ENCODE measurements at regions not wholly inside any gene's neighbourhood (a gene's known extent, or its start where the extent isn't known, plus 50 kb on each side); places are given as distances from the start of the nearest gene placed in this dataset.

- H3K4me2 ChIP-seq (ENCODE audit: insufficient read depth, low read length), result no peak overlapping the region
- no peaks in the 10 kb centered on the region for H3K36me3 ChIP-seq (ENCODE audit: insufficient read depth, low read length)
- H3K79me2 ChIP-seq (ENCODE audit: insufficient read depth, low read length), result no peaks in the 10 kb centered on the region
- no peak overlapping the region for H3K4me3 ChIP-seq (ENCODE audit: low read depth in 1 of 2, low read length in 2 of 2)
- TF ChIP-seq, protein P1, sequence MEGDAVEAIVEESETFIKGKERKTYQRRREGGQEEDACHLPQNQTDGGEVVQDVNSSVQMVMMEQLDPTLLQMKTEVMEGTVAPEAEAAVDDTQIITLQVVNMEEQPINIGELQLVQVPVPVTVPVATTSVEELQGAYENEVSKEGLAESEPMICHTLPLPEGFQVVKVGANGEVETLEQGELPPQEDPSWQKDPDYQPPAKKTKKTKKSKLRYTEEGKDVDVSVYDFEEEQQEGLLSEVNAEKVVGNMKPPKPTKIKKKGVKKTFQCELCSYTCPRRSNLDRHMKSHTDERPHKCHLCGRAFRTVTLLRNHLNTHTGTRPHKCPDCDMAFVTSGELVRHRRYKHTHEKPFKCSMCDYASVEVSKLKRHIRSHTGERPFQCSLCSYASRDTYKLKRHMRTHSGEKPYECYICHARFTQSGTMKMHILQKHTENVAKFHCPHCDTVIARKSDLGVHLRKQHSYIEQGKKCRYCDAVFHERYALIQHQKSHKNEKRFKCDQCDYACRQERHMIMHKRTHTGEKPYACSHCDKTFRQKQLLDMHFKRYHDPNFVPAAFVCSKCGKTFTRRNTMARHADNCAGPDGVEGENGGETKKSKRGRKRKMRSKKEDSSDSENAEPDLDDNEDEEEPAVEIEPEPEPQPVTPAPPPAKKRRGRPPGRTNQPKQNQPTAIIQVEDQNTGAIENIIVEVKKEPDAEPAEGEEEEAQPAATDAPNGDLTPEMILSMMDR (IDR thresholded peaks at IDR 0.05; ENCODE audit: borderline replicate concordance, extremely low read depth, low read length, poor library complexity, severe bottlenecking), result no peak
- no peak for TF ChIP-seq EZH2 (IDR thresholded peaks at IDR 0.05; ENCODE audit: borderline replicate concordance, low read depth, low read length, severe bottlenecking)
- DNase-seq (no peak), ATAC-seq (ENCODE audit: insufficient read depth, low read depth) (no peak)
- H3K27me3 ChIP-seq (ENCODE audit: insufficient read depth, low read length, poor library complexity), result no peaks in the 10 kb centered on the region
- no peak overlapping the region for H3K27ac ChIP-seq (ENCODE audit: low read length)
- no peak overlapping the region for H3K9ac ChIP-seq (ENCODE audit: low read depth, low read length)
- no peaks in the 10 kb centered on the region for H3K4me1 ChIP-seq (ENCODE audit: insufficient read depth, low read length)
- no peaks in the 10 kb centered on the region for H4K20me1 ChIP-seq (ENCODE audit: insufficient read depth, low read length)
- H3K9me3 ChIP-seq (ENCODE audit: insufficient read depth, low read length, severe bottlenecking), result no peaks in the 10 kb centered on the region
- no peak overlapping the region for H2AFZ ChIP-seq (ENCODE audit: low read depth, low read length)
Measured at GRCh38 chr16:86751076-86752030, 173.0 kb downstream of the FOXL1 start.

DNA sequence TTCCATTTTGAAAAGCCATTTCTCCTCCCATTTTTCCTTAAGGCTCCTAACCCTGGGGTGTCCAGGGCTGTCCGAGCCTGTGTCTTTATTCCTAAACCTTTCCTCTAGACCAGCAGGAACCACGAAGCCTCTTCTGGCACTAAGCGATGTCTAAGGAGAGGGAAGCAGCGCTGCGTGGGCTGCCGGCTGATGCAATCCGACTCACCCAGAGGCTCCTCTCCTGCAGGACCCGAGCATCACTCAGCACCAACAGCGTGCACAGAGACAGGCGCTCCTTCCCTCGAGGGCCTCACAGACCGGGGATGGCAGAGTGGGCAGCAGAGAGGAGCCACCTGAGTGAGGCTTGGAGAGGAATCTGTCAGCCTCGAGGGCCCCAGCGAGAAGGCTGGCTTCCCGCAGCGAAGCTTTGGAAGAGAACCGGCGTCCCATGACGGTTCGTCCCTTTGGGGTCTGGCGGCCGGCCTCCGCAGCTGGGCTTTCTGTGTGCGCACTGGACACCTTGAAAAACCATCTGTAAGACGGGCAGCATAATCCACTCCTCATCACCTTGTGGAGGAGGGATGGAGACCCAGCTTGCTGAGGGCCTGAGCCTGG is 174.3 kb downstream of the FOXL1 start:
- H3K36me3 ChIP-seq (ENCODE audit: insufficient read depth, low read length), result no peaks in the 10 kb centered on the region
- H3K9me3 ChIP-seq (ENCODE audit: insufficient read depth, low read length, severe bottlenecking), result no peaks in the 10 kb centered on the region
- H3K4me1 ChIP-seq (ENCODE audit: insufficient read depth, low read length), result no peaks in the 10 kb centered on the region
- H3K27me3 ChIP-seq (ENCODE audit: insufficient read depth, low read length, poor library complexity), result peaks cover 6% of the 10 kb centered on the region
- no peak overlapping the region for H3K9ac ChIP-seq (ENCODE audit: low read depth, low read length)
- ATAC-seq (ENCODE audit: insufficient read depth, low read depth) (no peak), DNase-seq (no peak)
- H3K4me3 ChIP-seq (ENCODE audit: low read depth in 1 of 2, low read length in 2 of 2), result no peak overlapping the region
- no peak overlapping the region for H3K4me2 ChIP-seq (ENCODE audit: insufficient read depth, low read length)
- no peak overlapping the region for H2AFZ ChIP-seq (ENCODE audit: low read depth, low read length)
- no peaks in the 10 kb centered on the region for H4K20me1 ChIP-seq (ENCODE audit: insufficient read depth, low read length)
- H3K79me2 ChIP-seq (ENCODE audit: insufficient read depth, low read length), result no peaks in the 10 kb centered on the region
- no peak overlapping the region for H3K27ac ChIP-seq (ENCODE audit: low read length)
- TF ChIP-seq, protein P1 (IDR thresholded peaks at IDR 0.05; ENCODE audit: borderline replicate concordance, extremely low read depth, low read length, poor library complexity, severe bottlenecking), result no peak
- TF ChIP-seq EZH2 (IDR thresholded peaks at IDR 0.05; ENCODE audit: borderline replicate concordance, low read depth, low read length, severe bottlenecking), result no peak

DNA sequence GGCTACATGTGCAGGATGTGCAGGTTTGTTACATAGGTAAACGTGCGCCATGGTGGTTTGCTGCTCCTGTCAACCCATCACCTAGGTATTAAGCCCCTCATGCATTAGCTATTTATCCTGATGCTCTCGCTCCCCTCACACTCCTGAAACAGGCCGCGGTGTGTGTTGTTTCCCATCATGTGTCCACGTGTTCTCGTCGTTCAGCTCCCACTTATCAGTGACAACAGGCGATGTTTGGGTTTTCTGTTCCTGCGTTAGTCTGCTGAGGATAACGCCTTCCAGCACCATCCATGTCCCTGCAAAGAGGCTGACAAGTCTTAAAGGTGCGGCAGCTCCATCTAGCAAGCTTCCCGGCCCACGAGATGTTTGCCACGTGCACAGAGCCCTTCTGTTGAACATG is 175.1 kb downstream of the FOXL1 start:
- ATAC-seq (ENCODE audit: insufficient read depth, low read depth) (no peak), DNase-seq (no peak)
- Histone ChIP-seq H3K79me2 (ENCODE audit: insufficient read depth, low read length) (no peaks in the 10 kb centered on the region), H3K9ac (ENCODE audit: low read depth, low read length) (no peak overlapping the region), H4K20me1 (ENCODE audit: insufficient read depth, low read length) (no peaks in the 10 kb centered on the region), H3K9me3 (ENCODE audit: insufficient read depth, low read length, severe bottlenecking) (no peaks in the 10 kb centered on the region), H3K4me2 (ENCODE audit: insufficient read depth, low read length) (no peak overlapping the region), H3K36me3 (ENCODE audit: insufficient read depth, low read length) (no peaks in the 10 kb centered on the region), H3K27ac (ENCODE audit: low read length) (no peak overlapping the region), H2AFZ (ENCODE audit: low read depth, low read length) (no peak overlapping the region), H3K4me3 (ENCODE audit: low read depth in 1 of 2, low read length in 2 of 2) (no peak overlapping the region), H3K4me1 (ENCODE audit: insufficient read depth, low read length) (no peaks in the 10 kb centered on the region), H3K27me3 (ENCODE audit: insufficient read depth, low read length, poor library complexity) (peaks cover 6% of the 10 kb centered on the region)
- TF ChIP-seq, protein P1 (IDR thresholded peaks at IDR 0.05; ENCODE audit: borderline replicate concordance, extremely low read depth, low read length, poor library complexity, severe bottlenecking), result no peak
- no peak for TF ChIP-seq EZH2 (IDR thresholded peaks at IDR 0.05; ENCODE audit: borderline replicate concordance, low read depth, low read length, severe bottlenecking)
